HG03469 (cell line): ENCODE measurements at regions not wholly inside any gene's neighbourhood (a gene's known extent, or its start where the extent isn't known, plus 50 kb on each side); places are given as distances from the start of the nearest gene placed in this dataset.
"Not testable (repeated sequence)": the region's sequence is repeated elsewhere in the genome, so short reads cannot be mapped to it uniquely, and the experiment has no call there.

ENCODE experiments used
- ATAC-seq: cut with Tn5 transposase; IDR thresholded peaks from one replicate; pipeline ENCODE4 v1.9.1; 2021; ENCODE audit warnings: mild to moderate bottlenecking, moderate library complexity, moderate number of reproducible peaks; ENCODE audit not compliant: unreplicated experiment

- no peak for ATAC-seq
These were observed 92.0 kb upstream of the KIF26B start for GRCh38 chr1:245062741-245063305.

- not testable (repeated sequence) for ATAC-seq
These were observed 93.0 kb upstream of the KIF26B start for GRCh38 chr1:245061808-245062207.

- ATAC-seq: no peak
These were observed 94.0 kb upstream of the KIF26B start for GRCh38 chr1:245060684-245061374.

GRCh38 chr1:245059806-245060424 is 94.9 kb upstream of the KIF26B start:
- no peak for ATAC-seq

- ATAC-seq: no peak
These were observed 95.9 kb upstream of the KIF26B start for GRCh38 chr1:245058882-245059281.

GRCh38 chr1:245058436-245058835 is 96.3 kb upstream of the KIF26B start:
- no peak for ATAC-seq

GRCh38 chr1:245056913-245057312 is 97.9 kb upstream of the KIF26B start:
- ATAC-seq: no peak

- not testable (repeated sequence) for ATAC-seq
These were observed 98.5 kb upstream of the KIF26B start for GRCh38 chr1:245056296-245056695.

GRCh38 chr1:245055752-245056151 is 99.0 kb upstream of the KIF26B start:
- ATAC-seq: no peak

GRCh38 chr1:245054507-245055270 is 100.1 kb upstream of the KIF26B start:
- no peak for ATAC-seq

GRCh38 chr1:245054105-245054504 is 100.7 kb upstream of the KIF26B start:
- ATAC-seq: no peak

- ATAC-seq: no peak
These were observed 102.5 kb upstream of the KIF26B start for GRCh38 chr1:245052258-245052657.

GRCh38 chr1:245051349-245052221 is 103.2 kb upstream of the KIF26B start:
- no peak for ATAC-seq

- no peak for ATAC-seq
These were observed 108.0 kb upstream of the KIF26B start for GRCh38 chr1:245046769-245047168.

- no peak for ATAC-seq
These were observed 108.5 kb upstream of the KIF26B start for GRCh38 chr1:245046315-245046714.

- no peak for ATAC-seq
These were observed 109.5 kb upstream of the KIF26B start for GRCh38 chr1:245045087-245045881.

- no peak for ATAC-seq
These were observed 111.2 kb upstream of the KIF26B start for GRCh38 chr1:245043611-245043940.

GRCh38 chr1:245041058-245041698 is 113.6 kb upstream of the KIF26B start:
- ATAC-seq: no peak

GRCh38 chr1:245039196-245039595 is 115.6 kb upstream of the KIF26B start:
- no peak for ATAC-seq
